IMR-90 (cell line): ENCODE measurements at regions not wholly inside any gene's neighbourhood (a gene's known extent, or its start where the extent isn't known, plus 50 kb on each side); places are given as distances from the start of the nearest gene placed in this dataset.

Experiments
- ATAC-seq: fragments of 200-7000 bp; cut with Tn5 transposase; 2 replicates; pipeline ENCODE4 v1.9.1; 2020; ENCODE audit warnings: low read depth, mild to moderate bottlenecking, moderate library complexity
- BruUV-seq: library from RNA; stranded (reverse); fragments of 400-500 nt; replicated peaks from 2 replicates; lab custom pipeline; 2021; lab: Mats Ljungman, UMichigan
- CTCF ChIA-PET: fragments of 300-600 bp; formaldehyde crosslinking; extraction: SDS; loops from one replicate; lab custom pipeline; 2021; ENCODE audit warnings: antibody characterized with exemption; lab: Yijun Ruan, JAX
- POLR2A ChIA-PET: fragments of 300-600 bp; sonication (Branson Sonifier 250); formaldehyde crosslinking; loops from one replicate; lab custom pipeline; 2022; ENCODE audit warnings: antibody characterized with exemption; ENCODE audit not compliant: unreplicated experiment; lab: Charles Lee
- DNase-seq: peaks from one replicate; pipeline ENCODE4 v3.0.0; 2013
- H2AFZ ChIP-seq: replicated peaks from 2 replicates; pipeline ENCODE3; 2013; ENCODE audit warnings: low read length, mild to moderate bottlenecking; ENCODE audit not compliant: poor library complexity
- H2AK5ac ChIP-seq: 2 replicates; pipeline ENCODE4 v1.6.1; 2013; ENCODE audit warnings: low read depth, low read length, inconsistent platforms
- H2AK9ac ChIP-seq: replicated peaks from 2 replicates; pipeline ENCODE3; 2013; ENCODE audit warnings: mild to moderate bottlenecking, low read depth, low read length, moderate library complexity; ENCODE audit not compliant: poor library complexity
- H2BK120ac ChIP-seq: 2 replicates; pipeline ENCODE4 v1.6.1; 2013; ENCODE audit warnings: low read depth, low read length, inconsistent platforms
- H2BK15ac ChIP-seq: 3 replicates; pipeline ENCODE4 v1.6.1; 2013; ENCODE audit warnings: low read depth, low read length, inconsistent platforms
- H2BK20ac ChIP-seq: 2 replicates; pipeline ENCODE4 v1.6.1; 2013; ENCODE audit warnings: low read depth, mild to moderate bottlenecking, inconsistent platforms, low read length, moderate library complexity
- H2BK5ac ChIP-seq: 2 replicates; pipeline ENCODE4 v1.6.1; 2013; ENCODE audit warnings: mild to moderate bottlenecking, low read depth, low read length, inconsistent platforms; ENCODE audit not compliant: poor library complexity, severe bottlenecking
- H3K14ac ChIP-seq: replicated peaks from 2 replicates; pipeline ENCODE4 v1.6.1; 2013; ENCODE audit warnings: low read depth, low read length, inconsistent platforms
- H3K18ac ChIP-seq: 2 replicates; pipeline ENCODE4 v1.6.1; 2013; ENCODE audit warnings: low read depth, low read length, control low read depth
- H3K23ac ChIP-seq: 2 replicates; pipeline ENCODE4 v1.6.1; 2013; ENCODE audit warnings: low read depth, low read length, inconsistent platforms
- H3K27ac ChIP-seq: 2 replicates; pipeline ENCODE4 v1.5.1; 2013; ENCODE audit warnings: mild to moderate bottlenecking, control low read depth, low read length; ENCODE audit not compliant: insufficient read depth
- H3K27me3 ChIP-seq: 2 replicates; pipeline ENCODE4 v1.6.1; 2013; ENCODE audit warnings: low read length; ENCODE audit not compliant: control insufficient read depth, insufficient read depth
- H3K36me3 ChIP-seq: 2 replicates; pipeline ENCODE4 v1.6.1; 2013; ENCODE audit warnings: low read length, mixed read lengths; ENCODE audit not compliant: control insufficient read depth, insufficient read depth
- H3K4ac ChIP-seq: 2 replicates; pipeline ENCODE4 v1.6.1; 2013; ENCODE audit warnings: low read depth, low read length, inconsistent platforms
- H3K4me1 ChIP-seq: 2 replicates; pipeline ENCODE4 v1.6.1; 2013; ENCODE audit warnings: low read length, mixed read lengths; ENCODE audit not compliant: control insufficient read depth, insufficient read depth
- H3K4me2 ChIP-seq: 2 replicates; pipeline ENCODE4 v1.6.1; 2013; ENCODE audit warnings: low read depth, mild to moderate bottlenecking, control low read depth, low read length, moderate library complexity
- H3K4me3 ChIP-seq: 2 replicates; pipeline ENCODE4 v1.5.1; 2013; ENCODE audit warnings: low read depth, mild to moderate bottlenecking, control low read depth, low read length, moderate library complexity; ENCODE audit not compliant: insufficient read depth
- H3K56ac ChIP-seq: 2 replicates; pipeline ENCODE4 v1.6.1; 2013; ENCODE audit warnings: low read length, inconsistent platforms; ENCODE audit not compliant: insufficient read depth; ENCODE audit errors: extremely low read depth
- H3K79me1 ChIP-seq, 2 experiments: 2 replicates each; pipeline ENCODE4 v1.6.1; 2013; ENCODE audit warnings: low read length in 2 of 2, inconsistent platforms in 1 of 2, low read depth in 1 of 2
- H3K9ac ChIP-seq: 2 replicates; pipeline ENCODE4 v1.6.1; 2013; ENCODE audit warnings: low read depth, low read length, control low read depth
- H3K9me1 ChIP-seq: 2 replicates; pipeline ENCODE4 v1.6.1; 2013; ENCODE audit warnings: low read length, inconsistent platforms; ENCODE audit not compliant: insufficient read depth
- H3K9me3 ChIP-seq: 2 replicates; pipeline ENCODE4 v1.6.1; 2013; ENCODE audit warnings: low read length; ENCODE audit not compliant: control insufficient read depth, insufficient read depth
- H4K20me1 ChIP-seq: 2 replicates; pipeline ENCODE4 v1.6.1; 2013; ENCODE audit warnings: low read length, inconsistent platforms; ENCODE audit not compliant: insufficient read depth
- H4K5ac ChIP-seq: 2 replicates; pipeline ENCODE4 v1.6.1; 2013; ENCODE audit warnings: mild to moderate bottlenecking, low read depth, low read length, control low read depth
- H4K8ac ChIP-seq, 2 experiments: 2 replicates each; pipeline ENCODE4 v1.6.1; 2013; ENCODE audit warnings: low read depth in 2 of 2, low read length in 2 of 2, control low read depth in 1 of 2, inconsistent platforms in 1 of 2
- H4K91ac ChIP-seq: 2 replicates; pipeline ENCODE4 v1.6.1; 2013; ENCODE audit warnings: low read depth, low read length, inconsistent platforms; ENCODE audit not compliant: insufficient read depth
- CHD1 ChIP-seq: IDR thresholded peaks from 2 replicates; pipeline ENCODE4 v1.6.1; 2012; ENCODE audit warnings: low read depth, low read length, improper control_type of control experiment
- MAFK ChIP-seq: IDR thresholded peaks from 2 replicates; pipeline ENCODE4 v1.6.1; 2012; ENCODE audit warnings: low read depth, low read length, improper control_type of control experiment
- POLR2A ChIP-seq: IDR thresholded peaks from 2 replicates; pipeline ENCODE4 v1.6.1; 2012; ENCODE audit warnings: mild to moderate bottlenecking, low read depth, low read length
- RCOR1 ChIP-seq: IDR thresholded peaks from 2 replicates; pipeline ENCODE4 v1.6.1; 2012; ENCODE audit warnings: mild to moderate bottlenecking, low read length, improper control_type of control experiment; ENCODE audit not compliant: insufficient replicate concordance
- RFX5 ChIP-seq: IDR thresholded peaks from 2 replicates; pipeline ENCODE4 v1.8.0; 2012; ENCODE audit warnings: low read depth, mild to moderate bottlenecking, low read length, moderate library complexity
- WGBS, 2 experiments: methylation state at CpG; one replicate each; pipeline versions ENCODE4 v1.1.5 to v1.1.7; 2013; ENCODE audit warnings: missing lambda C conversion rate in 2 of 2; ENCODE audit not compliant: insufficient read length in 1 of 2; ENCODE audit errors: extremely low coverage in 2 of 2; 5-methylcytosine and 5-hydroxymethylcytosine counted together
- dilution Hi-C: fragments of 300-500 bp; cut with HindIII; formaldehyde crosslinking; loops from one replicate; pipeline ENCODE4 v1.14.3; 2018; ENCODE audit warnings: low sequenced_read_pairs; ENCODE audit not compliant: unreplicated experiment
- in situ Hi-C: fragments of 300-500 bp; cut with MboI; formaldehyde crosslinking; loops from 3 replicates; pipeline ENCODE4 v1.14.3; 2019; ENCODE audit warnings: low sequenced_read_pairs, inconsistent platforms, mixed read lengths
- intact Hi-C: fragments of 100-400 bp; cut with micrococcal nuclease; formaldehyde crosslinking; loops from 2 replicates; pipeline ENCODE4 v1.10.0; 2022
- TF ChIP-seq, protein P1 (sequence below): conservative IDR thresholded peaks from 2 replicates; pipeline ENCODE4 v1.5.1; 2012; ENCODE audit warnings: mild to moderate bottlenecking, low read depth, low read length, improper control_type of control experiment

DNA sequence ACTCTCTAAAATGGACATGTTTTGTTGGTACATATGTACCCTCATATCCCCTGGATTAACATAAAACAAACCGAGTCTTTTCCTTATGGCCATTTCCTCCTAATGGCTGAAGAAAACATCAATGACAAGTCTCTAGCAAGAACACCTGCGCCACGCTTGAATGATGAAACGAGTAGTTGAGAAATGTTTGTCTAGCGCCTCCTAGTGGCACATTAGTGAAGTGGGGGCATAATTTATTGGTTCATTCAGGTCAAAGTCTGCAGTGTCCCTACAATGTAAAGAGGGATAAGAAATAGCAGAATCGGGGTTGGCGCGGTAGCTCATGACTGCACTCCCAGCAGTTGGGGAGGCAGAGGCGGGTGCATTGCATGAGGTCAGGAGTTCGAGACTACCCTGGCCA lies 391.8 kb upstream of the USP9Y start:
- no peak overlapping the region for H3K56ac ChIP-seq
- intact Hi-C loops (no loop called here), dilution Hi-C loops (no loop called here), in situ Hi-C loops (no loop called here)
- H2BK20ac ChIP-seq, result no peak overlapping the region
- H4K91ac ChIP-seq, result no peak overlapping the region
- no peak overlapping the region for H3K27ac ChIP-seq
- H2BK15ac ChIP-seq, result no peak overlapping the region
- H3K14ac ChIP-seq, result no peak overlapping the region
- POLR2A ChIA-PET, result no interaction called here
- H2AK9ac ChIP-seq, result no peak overlapping the region
- H2AFZ ChIP-seq, result no peak overlapping the region
- WGBS, 2 experiments, result no CpG with 5 or more reads among the region's 10 CpGs
- no peak overlapping the region for H3K18ac ChIP-seq
- ATAC-seq, result no peak
- H3K79me1 ChIP-seq, result no peaks in the 10 kb centered on the region
- no peak overlapping the region for H3K9ac ChIP-seq
- no peak for DNase-seq
- CTCF ChIA-PET, result no interaction called here
- no peak overlapping the region for H3K4me2 ChIP-seq
- H3K9me1 ChIP-seq, result no peaks in the 10 kb centered on the region
- no peak overlapping the region for H3K4me3 ChIP-seq
- no peak for TF ChIP-seq POLR2A
- TF ChIP-seq, protein P1, sequence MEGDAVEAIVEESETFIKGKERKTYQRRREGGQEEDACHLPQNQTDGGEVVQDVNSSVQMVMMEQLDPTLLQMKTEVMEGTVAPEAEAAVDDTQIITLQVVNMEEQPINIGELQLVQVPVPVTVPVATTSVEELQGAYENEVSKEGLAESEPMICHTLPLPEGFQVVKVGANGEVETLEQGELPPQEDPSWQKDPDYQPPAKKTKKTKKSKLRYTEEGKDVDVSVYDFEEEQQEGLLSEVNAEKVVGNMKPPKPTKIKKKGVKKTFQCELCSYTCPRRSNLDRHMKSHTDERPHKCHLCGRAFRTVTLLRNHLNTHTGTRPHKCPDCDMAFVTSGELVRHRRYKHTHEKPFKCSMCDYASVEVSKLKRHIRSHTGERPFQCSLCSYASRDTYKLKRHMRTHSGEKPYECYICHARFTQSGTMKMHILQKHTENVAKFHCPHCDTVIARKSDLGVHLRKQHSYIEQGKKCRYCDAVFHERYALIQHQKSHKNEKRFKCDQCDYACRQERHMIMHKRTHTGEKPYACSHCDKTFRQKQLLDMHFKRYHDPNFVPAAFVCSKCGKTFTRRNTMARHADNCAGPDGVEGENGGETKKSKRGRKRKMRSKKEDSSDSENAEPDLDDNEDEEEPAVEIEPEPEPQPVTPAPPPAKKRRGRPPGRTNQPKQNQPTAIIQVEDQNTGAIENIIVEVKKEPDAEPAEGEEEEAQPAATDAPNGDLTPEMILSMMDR, result no peak
- no peak for TF ChIP-seq RFX5
- TF ChIP-seq RCOR1, result no peak
- no peak for TF ChIP-seq MAFK
- TF ChIP-seq CHD1, result no peak
- H3K36me3 ChIP-seq, result no peaks in the 10 kb centered on the region
- H3K23ac ChIP-seq, result no peak overlapping the region
- H2BK120ac ChIP-seq, result no peak overlapping the region
- H3K4ac ChIP-seq, result no peak overlapping the region
- H3K27me3 ChIP-seq, result no peaks in the 10 kb centered on the region
- BruUV-seq, result no TSS peak
- no peak overlapping the region for H2BK5ac ChIP-seq
- no peaks in the 10 kb centered on the region for H3K9me3 ChIP-seq
- no peaks in the 10 kb centered on the region for H3K4me1 ChIP-seq
- no peak overlapping the region for H4K8ac ChIP-seq
- no peaks in the 10 kb centered on the region for H4K20me1 ChIP-seq
- no peak overlapping the region for H2AK5ac ChIP-seq
- H4K5ac ChIP-seq, result no peak overlapping the region
